GM21390 (cell line): ENCODE measurements at regions not wholly inside any gene's neighbourhood (a gene's known extent, or its start where the extent isn't known, plus 50 kb on each side); places are given as distances from the start of the nearest gene placed in this dataset.

Experiments
- ATAC-seq: cut with Tn5 transposase; IDR thresholded peaks from one replicate; pipeline ENCODE4 v1.9.1; 2021; ENCODE audit not compliant: unreplicated experiment

DNA sequence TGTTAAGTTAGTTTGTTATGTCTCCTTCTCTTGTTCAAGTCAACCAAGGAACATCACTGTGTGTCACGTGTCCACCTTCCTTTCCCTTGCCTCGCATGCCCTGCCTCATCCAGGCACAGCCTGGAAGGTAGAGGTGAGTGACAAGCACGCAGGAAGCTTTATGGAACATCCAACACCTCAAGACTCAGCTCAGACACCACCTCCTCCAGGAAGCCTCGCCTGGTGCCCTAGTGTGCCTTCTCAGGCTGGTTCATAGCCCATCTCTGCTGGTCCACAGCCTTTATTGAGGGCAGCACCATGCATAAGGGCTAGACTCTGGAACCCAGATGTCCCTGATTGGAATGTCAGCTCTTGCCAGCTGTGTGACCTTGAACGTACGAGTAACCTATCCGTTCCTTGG, 224.3 kb downstream of the ANKRD60 start:
- ATAC-seq: no peak

DNA sequence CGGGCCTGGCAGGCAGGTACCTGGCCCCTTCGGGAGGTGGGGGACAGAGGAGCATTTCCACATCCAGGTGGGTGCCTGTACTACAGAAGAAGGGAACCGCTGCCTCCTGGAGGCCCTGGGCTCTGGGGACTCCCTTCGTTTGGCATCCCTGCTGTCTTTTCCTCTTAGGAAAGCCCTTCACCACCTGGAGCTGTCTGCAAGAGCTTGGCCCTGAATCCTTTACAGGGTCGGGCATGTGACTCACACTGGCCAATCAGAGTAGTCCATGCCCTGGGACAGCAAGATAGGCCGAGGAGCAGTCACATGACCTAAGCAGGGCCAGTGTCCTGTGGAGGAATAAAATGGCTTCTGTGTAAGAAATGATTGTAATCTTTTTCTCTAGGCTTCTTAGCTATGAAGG, 224.9 kb downstream of the ANKRD60 start:
- no peak for ATAC-seq

DNA sequence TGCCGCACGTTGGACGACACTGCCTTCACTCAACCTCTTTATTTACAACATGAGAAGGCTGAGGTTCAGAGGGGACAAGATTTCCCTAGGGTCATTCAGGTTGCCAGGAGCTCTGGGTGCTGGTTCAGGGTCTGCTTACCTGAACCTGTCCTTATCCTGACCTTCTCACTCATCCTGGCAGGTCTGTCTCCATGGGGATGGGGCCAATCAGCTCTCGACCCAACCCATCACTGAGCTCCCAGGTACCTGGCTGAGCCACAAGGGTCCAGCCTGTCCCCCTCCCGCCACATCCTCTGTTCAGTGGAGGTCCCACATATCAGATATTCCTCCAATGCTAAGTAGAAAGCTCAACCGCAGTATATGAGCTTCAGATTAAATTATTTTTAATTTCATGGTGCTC, 225.6 kb downstream of the ANKRD60 start:
- no peak for ATAC-seq

DNA sequence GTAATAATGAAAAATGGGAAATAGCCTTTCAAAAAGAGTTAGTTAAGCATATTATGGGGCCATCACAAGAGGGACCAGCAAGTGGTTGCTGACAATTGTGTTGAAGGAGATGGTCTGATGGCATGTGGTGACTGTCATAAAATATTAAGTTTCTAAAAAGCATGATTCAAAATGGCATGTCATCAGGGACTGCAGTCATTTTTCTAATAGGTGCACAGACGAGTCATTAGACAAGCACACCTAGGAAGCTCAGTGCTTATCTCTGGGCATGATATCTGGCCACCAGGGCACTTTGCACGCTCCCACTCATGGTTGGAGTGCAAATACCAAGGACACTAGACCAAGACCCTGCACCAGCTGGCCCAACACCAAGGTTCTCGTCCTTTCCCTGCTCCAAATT, 226.5 kb downstream of the ANKRD60 start:
- ATAC-seq: no peak

DNA sequence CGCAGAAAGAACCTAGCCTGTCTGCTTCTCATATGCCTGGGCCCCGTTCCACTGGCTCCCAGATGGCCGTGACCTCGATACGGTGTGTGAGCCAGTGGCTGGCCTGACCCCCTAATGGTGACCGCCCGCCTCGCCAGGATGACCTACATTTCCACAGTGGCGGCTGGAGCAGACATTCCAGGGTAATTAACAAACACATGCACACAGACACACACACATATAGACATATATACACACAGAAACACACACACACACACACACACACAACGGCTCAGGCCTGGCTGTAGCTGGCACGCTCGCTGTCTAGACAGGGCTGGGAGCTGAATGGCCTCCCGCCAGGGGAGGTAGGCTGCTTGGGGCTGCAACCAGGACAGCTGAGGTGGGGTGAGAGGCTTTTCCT, 227.1 kb downstream of the ANKRD60 start:
- no peak for ATAC-seq

DNA sequence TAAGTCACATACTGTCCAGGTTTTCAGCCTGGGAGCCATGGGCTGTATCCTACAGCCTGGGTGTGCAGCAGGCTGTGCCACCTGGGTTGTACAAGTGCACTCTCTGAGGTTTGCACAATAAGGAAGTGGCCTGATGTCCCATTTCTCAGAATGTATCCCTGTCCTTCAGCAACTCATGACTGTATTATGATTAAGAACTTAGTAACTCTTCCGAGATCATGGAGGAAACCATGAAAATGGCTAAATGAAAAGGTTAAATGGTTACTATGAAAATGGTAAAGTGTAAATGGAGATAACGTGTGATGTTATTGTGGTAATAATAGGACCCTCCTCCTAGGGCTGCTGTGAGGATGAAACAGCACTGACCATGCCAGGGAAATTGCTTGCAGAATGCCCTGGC, 227.6 kb downstream of the ANKRD60 start:
- ATAC-seq: no peak

DNA sequence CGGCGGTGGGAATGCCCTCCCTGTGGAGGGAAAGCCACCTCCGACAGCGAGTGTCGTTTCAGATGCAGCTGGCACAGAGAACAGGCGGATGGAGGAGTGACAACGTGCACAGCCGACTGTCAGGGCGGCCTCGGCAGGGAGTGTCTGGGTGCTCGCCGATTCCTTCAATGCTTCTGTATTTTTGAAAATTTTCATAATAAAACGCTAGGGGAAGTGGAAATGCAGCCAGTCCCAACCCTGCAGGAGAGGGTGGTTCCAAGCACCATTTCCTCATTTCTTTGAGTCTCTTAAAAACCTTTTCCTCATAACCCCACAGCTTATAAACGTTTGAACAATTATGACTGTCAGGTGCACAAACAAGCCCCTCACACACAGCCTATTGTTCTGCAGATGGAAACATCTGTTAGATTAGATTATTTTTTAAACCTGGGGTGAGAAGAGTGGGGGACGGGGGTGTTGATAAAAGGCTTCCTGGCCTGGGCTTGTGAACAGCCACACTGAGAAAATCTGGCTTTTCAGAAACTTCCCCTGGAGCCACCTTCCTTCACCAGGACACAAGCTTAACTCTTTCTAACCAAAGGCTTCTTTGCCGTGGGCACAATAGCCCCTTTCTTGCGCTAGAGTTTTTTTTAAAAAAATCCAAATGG, 228.9 kb downstream of the ANKRD60 start:
- no peak for ATAC-seq

DNA sequence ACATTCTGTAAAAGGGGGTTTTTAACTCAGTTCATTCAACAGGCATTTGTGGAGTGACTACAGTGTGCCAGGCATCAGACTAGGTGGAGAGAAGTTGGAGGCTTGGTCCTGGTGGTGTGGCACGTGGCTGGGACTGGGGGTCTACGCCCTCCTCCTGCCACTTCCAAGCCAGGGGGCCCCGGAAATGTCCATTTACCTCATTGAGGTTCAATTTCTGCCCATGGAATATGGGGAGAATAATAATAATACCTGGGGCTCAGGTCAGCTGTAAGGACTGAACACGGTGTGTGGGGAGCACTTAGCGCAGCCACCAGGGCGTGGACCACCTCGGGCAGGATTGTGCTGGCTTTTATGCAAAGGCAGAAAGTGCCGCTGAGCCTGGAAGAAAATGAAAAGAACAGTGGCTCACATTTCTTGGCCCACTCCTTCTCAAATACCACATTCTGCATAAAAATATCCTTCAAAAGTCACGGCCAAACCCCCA, 229.4 kb downstream of the ANKRD60 start:
- ATAC-seq: no peak

DNA sequence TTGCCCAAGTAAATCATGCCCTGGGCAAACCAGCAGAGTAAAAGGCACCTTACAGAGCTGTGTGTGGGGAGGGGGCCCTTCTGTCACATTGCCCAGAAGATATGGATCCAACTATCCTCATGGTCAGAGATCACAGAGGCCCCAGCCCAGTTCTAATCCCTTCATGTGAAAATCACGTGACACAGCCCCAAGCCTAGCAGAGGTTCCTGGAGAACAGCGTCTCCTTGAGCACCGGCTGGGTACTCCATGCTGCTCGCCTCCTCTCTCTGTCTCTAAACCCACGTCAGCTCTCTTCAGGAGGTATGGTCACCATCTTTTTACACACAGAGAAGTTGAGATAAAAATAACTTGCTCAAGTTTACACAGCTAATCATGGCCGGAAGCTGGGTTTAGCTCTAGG, 230.2 kb downstream of the ANKRD60 start:
- no peak for ATAC-seq

DNA sequence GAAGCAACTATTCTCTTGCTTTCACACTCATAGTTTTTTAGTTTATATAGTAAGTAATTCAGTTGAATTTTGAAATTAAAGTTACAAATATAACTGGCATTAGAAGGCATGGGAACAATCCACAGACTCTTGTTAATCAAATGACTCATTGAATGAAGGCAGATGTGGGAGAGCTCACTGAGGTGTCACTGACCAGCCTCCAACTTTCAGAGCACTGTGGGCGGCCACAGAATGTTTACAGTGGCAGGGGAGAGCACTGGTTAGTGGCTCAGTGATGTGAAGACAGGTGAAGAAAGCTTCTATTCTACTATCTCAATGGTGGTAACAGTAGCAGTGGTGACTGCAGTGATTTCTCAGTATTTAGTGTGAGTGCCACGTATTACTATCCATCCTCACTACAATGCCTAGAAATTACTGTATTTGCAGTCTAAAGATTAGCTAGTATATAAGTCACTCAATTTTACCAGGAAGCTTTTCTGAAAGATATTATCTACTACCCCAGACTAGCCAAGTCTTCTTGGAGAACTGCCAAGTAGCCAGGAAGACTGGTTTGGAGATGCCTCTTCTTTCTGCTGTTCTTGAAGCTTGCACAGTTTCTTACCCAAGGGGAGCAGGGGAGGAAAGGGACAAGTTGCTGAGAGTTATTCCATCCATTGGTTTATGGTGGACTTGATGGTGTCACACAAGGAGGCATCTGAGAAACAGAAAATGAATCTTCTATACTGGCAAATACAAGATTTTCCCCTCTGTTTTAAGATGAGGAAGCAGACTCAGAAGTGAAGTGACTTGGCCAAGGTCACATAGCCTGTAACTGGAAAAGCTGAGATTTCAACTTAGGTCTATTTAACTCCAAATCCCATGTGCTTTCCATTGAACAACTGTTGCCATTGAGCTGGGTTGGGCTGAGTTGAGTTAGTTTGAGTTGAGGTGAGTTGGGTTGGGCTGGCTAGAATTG, 231.2 kb downstream of the ANKRD60 start:
- no peak for ATAC-seq

DNA sequence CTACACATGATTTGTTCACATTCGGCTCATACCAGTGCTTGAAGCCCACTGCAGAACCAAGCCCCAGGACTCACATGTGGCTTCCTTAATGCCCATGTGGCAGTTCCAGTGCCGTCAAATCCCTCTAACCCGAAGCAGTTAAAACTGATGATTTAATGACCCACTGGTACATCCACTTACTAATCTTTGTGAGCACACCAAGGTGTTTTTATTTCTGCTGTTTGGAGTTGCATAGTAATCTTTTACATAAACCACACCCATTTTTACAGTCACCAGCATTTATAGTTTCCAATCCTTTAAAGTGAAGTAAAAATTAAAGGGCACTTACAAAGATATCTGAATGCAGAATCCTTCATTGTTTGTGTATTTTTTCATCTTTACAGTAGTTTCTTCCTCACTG, 232.0 kb downstream of the ANKRD60 start:
- ATAC-seq: no peak

DNA sequence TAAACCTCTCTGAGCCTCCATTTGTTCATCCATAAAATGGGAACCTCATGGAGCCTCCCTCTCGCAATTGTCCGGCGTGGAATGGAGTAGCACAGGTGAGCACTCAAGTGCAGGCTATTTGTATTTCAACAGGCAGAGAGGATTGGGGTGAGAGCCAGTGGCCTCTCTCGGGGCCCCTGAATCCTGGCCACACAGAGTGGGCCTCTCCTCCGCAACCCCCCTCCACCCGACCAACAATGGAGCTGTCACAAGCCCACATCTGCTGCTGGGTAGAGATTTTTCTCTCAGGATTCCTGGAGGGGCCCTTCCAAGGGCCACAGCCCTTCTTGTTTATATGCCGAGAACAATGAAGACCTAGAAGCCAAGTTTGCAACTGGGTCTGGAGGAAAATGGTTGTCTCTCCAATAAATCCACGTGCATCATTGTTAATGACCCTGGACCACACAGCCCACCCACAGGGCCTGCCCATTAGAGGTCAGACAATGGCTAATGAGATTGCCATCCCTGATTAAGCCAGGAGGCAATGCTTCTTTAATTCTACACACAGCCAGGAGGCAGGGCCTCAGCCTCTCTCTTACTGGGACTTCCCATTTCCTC, 233.0 kb downstream of the ANKRD60 start:
- ATAC-seq: no peak

DNA sequence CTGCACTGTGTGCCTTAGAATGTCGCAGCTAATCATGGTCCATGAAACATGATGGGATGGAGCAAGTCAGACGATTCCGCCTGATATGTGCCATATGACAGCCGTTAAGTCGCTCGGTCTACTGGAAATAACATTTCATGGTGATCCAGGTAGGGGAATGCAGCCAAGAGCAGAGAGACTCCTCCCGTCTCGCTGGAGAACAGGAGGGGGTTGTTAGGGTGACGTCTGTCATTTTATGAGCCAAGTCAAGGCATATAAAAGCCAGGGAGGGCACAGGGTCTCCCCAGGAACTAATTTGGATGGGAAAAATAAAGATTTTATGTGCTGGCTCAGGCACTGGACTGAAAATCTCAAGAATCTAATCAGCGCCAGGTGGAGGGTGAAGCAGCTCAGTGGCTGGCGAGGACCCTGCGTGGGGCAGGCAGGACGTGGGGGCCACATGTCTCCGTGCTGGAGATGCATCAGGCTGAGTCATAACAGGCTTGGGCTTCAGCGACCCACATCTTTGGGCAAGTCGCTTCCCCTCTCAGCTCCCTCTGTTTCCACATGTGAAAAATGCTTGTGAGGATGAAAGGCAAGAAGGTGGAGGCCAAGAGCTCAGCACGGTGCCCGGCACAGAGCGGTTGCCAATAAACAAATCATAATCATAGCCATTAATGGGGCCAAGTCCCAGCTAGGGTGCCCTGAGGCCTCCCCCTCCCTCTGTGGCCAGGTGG, 234.6 kb downstream of the ANKRD60 start:
- no peak for ATAC-seq

DNA sequence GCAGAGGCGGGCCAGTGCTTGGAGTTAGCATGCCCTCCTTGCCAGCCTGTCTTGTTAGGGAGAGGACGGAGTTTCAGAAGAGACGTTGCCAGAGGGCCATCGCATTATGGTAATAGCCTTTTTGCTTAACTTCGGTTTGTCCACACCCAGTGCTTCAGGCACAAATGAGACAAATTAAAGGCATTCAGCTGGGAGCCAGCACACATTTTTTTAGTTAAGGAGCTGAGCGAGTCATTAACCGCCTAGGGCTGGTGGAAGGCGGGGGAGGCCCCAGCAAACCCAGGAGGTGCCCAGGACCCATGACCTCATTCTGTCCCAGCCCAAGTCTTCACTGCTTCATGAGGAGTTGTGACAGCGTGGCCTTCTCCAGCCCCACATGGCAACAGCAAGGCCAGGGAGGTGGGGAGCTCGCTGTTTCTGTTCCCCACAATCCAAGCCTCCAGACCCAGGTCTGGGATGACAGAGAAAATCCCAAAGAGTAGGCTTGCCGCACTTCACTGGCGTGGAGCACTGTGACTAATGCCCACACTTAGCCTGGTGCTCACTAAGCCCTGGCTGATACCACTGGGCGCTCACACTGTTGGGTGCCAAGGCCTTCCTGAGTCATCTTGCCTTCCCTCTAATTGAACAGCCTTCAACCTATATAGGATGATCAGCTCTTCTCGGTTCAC, 237.1 kb downstream of the ANKRD60 start:
- no peak for ATAC-seq

DNA sequence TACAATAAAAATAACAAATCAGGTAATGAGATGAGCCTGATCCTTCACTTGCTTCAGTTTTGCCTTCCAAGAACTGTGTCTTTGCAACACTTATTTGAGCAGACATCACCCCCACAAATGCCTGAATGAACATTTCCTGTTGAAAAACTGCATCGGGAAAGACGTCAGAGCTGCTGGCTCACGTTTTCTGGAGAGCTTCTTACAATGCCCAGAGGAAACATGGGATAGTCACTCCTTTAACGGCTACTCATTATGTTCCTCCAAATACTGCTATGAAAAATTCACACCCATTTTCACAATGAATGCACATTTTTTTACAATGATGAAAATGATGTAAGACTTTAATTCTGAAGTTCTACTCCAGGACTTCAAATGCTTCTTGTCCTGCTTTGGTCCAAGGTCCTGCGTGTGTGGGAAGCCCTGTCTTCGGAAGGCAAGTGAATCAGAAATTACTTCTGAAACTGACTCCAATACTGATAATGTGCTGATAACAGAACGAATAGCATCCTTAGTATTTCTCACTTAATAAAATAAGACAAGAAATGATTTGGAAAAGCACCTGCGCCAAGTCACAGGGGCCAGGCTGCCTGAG, 238.0 kb downstream of the ANKRD60 start:
- ATAC-seq: no peak

DNA sequence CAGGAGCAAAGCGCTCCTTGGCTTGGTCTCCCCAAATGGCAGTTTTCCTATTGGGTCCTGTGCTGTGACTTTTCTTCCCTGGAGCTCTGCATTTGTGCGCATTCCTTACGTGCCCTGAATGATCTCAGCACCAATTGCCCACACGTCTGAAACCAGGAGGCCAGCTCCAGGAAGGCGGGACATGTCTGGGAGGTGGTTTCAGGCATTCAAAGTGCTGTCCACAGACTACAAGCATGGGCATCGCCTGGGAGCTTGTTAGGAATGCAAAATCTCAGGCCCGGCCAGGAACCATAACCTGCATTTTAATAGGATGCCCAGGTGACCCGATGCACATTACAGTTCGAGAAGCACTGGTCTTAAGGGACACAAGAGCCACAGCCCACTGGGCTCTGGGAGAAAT, 239.6 kb downstream of the ANKRD60 start:
- ATAC-seq: no peak

DNA sequence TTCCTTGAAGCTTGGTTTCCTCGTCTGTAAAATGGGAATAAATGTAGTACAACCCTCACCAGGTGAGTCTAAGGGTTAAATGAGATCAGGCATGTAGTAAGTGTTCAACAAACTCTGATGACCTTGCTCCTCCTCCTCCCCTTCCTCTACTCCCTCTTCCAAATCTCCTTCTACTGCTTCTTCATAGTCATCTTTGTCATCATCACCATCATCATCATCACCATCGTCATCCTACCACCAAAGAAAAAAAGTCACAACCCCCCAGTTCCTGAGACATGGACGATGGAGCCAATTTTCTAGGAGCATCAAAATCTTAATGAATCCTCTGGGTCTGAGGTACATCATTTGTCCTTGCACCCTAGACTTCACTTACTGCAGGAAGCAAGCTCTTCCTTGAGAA, 240.0 kb downstream of the ANKRD60 start:
- no peak for ATAC-seq

DNA sequence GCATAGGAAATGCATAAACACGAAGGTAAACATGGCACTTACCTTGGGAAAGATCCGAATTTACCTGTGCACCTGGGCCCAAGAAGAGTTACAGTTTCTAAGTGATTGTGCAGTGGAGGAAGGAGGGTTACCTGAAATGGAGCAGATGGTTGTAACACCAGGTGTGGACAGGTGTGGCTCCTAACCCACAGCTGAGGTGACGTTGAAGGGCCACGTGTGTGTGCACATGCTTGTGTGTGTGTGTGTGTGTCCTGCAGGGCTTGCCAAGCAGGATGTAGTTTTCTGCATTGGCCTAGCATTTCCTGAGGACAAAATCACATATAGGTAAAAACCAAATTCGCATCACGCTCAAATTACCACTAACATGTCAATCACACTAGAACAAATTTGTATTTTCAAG, 240.8 kb downstream of the ANKRD60 start:
- no peak for ATAC-seq

DNA sequence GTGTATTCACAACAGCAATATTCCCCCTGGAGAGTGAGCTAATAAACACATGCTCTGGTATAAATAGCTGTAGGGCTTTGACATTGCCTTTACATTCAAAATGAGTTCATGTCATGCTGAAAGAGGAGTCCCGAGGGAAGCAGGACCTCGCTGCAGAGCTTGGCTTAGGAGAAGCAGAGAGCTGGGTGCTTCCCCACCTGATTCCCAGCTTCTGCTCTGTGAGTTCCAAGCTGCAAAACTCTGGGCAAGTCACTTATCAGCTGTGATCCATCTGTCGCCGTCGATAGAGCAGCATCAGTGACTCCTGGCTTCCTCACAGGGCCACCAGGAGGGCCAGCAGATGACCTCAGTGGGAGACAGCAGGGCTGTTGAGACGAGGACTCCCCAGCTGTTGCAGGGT, 241.8 kb downstream of the ANKRD60 start:
- ATAC-seq: no peak

DNA sequence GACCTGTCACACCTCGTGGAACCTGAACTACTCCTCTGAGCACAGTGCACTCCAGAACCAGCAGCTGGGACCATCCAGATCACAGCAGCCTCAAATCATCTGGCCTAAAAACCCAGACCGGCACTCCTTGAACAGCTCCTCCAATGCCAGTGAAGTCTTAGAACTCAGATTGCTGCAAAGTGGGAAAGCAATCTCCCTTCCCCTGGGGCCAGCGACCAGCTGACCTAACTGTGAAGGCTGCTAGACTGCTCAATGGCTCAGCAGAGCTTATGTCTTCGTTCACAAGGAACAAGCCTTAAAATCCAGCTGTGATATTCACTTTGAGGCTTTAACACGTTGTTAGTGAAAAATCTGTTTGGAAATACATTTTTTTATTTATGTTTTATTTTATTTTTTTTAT, 243.2 kb downstream of the ANKRD60 start:
- ATAC-seq: no peak
